Heart left ventricle (tissue), 16 donors: ENCODE measurements at regions not wholly inside any gene's neighbourhood (a gene's known extent, or its start where the extent isn't known, plus 50 kb on each side); places are given as distances from the start of the nearest gene placed in this dataset.

Source experiments
- ATAC-seq, 4 donors: fragments of 200-7000 bp; cut with Tn5 transposase; one replicate each; pipeline ENCODE4 v1.9.1; 2020 to 2022; ENCODE audit warnings: moderate library complexity in 4 of 4, mild to moderate bottlenecking in 3 of 4, moderate number of reproducible peaks in 1 of 4
- DNase-seq, 5 donors: peaks; one replicate each; pipeline ENCODE4 v3.0.0-alpha.2; 2020
- H3K27ac ChIP-seq, 12 donors: fragments of 200-600 bp; sonication (generic) in 4 of 12; one replicate each; pipeline versions ENCODE4 v1.5.0 to v1.8.0; 2016 to 2022; ENCODE audit warnings: mild to moderate bottlenecking in 2 of 12
- H3K27me3 ChIP-seq, 9 donors: fragments of 200-600 bp; sonication (generic) in 2 of 9; one replicate each; pipeline versions ENCODE4 v1.5.1 to v1.8.0; 2016 to 2022; ENCODE audit warnings: mild to moderate bottlenecking in 3 of 9
- H3K36me3 ChIP-seq, 9 donors: fragments of 200-600 bp; sonication (generic) in 2 of 9; one replicate each; pipeline versions ENCODE4 v1.5.0 to v1.8.0; 2018 to 2022; ENCODE audit warnings: mild to moderate bottlenecking in 2 of 9
- H3K4me1 ChIP-seq, 12 donors: fragments of 200-600 bp; sonication (generic) in 4 of 12; one replicate each; pipeline versions ENCODE4 v1.5.0 to v1.8.0; 2016 to 2022; ENCODE audit warnings: mild to moderate bottlenecking in 3 of 12
- H3K4me3 ChIP-seq, 12 donors: fragments of 200-600 bp; sonication (generic) in 4 of 12; one replicate each; pipeline versions ENCODE4 v1.5.0 to v1.8.0; 2017 to 2022; ENCODE audit warnings: mild to moderate bottlenecking in 9 of 12, moderate library complexity in 4 of 12
- H3K9me3 ChIP-seq, 12 donors: fragments of 200-600 bp; sonication (generic) in 4 of 12; one replicate each; pipeline versions ENCODE4 v1.5.0 to v1.8.0; 2016 to 2022; ENCODE audit warnings: mild to moderate bottlenecking in 1 of 12
- POLR2A ChIP-seq, 2 donors: fragments of 450-650 bp; IDR thresholded peaks; one replicate each; pipeline ENCODE4 v1.6.1; 2017; ENCODE audit warnings: antibody characterized with exemption in 2 of 2, mild to moderate bottlenecking in 2 of 2, moderate library complexity in 2 of 2
- WGBS, 4 donors: extraction: QIAGEN DNeasy Blood & Tissue Kit in 2 of 4; methylation state at CpG; one replicate each; pipeline versions ENCODE4 v1.1.5 to v1.1.7; 2013 to 2018; 5-methylcytosine and 5-hydroxymethylcytosine counted together
- intact Hi-C, 10 donors: fragments of 100-400 bp; cut with DNase I; formaldehyde crosslinking; loops; one replicate each; pipeline versions ENCODE4 v1.11.1 to v1.14.2; 2022
- TF ChIP-seq, protein P1 (sequence below), 12 donors: fragments of 200-600 bp; sonication (generic) in 4 of 12; IDR thresholded peaks; one replicate each; pipeline versions ENCODE4 v1.5.0 to v1.8.0; 2018 to 2022; ENCODE audit warnings: antibody characterized with exemption in 12 of 12, mild to moderate bottlenecking in 5 of 12
- donor health status: ischemic (EF 13 %, LVEDD 7.1; RV severe dilation, severe dysfunction).
- donor health status: healthy with polysubstance abuse.
- donor health status: DM: no; HTN: yes; CAD: no.
- donor health status: DM: no; HTN: no; CAD: no.
- donor health status: ischemic (EF 25% LVEDD 6.9; RV normal size, moderate dysfunction).
- donor health status: ischemic (EF 25% LVEDD 5.7; RV mildly dilated, moderate dysfunction).
- donor health status: healthy.
- donor health status: DM: yes; HTN: yes; CAD: no.
- donor health status: ischemic (EF 35%, LVEDD 5.7; RV mildly dilated, moderate dysfunction).
- donor health status: nonischemic (EF 11% LVEDD 7.7; RV severe dilation, severe dysfunction).
- donor health status: DM: yes; HTN: yes; CAD: no.
- donor health status: PGD.
- donor health status: ischemic (EF 29% LVEDD 5.4; RV normal size, mild dysfunction).
- donor health status: nonischemic (EF 23%, LVEDD 6.1; RV moderate dilation, normal function).

DNA sequence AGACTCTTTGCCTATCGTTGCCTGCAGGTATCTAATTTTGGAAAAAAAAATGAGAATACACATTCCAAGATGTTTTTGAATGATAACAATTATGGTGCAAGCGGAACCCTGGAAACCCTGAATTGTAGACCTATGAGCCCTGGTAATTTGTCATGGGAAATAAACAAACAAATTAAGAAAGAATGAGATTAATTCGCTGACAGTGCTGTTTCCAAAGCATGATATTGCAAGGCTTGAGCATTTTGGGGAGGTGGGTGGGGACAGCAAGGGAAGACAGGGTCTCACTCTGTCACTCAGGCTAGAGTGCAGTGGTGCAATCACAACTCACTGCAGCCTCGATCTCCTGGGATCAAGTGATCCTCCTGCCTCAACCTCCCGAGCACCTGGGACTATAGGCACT lies 900.3 kb downstream of the IPMK start:
- WGBS, 4 donors = 63 to 82% (median 68%) methylated on average over 5 of the region's 5 CpGs
- DNase-seq = no peak
- Histone ChIP-seq H3K27me3 (no peaks in the 10 kb centered on the region), H3K36me3 (no peaks in the 10 kb centered on the region), H3K4me3 (no peak overlapping the region), H3K27ac (no peak overlapping the region), H3K9me3 (no peaks in the 10 kb centered on the region), H3K4me1 (no peaks in the 10 kb centered on the region)
- ATAC-seq = no peak
- no peak for TF ChIP-seq POLR2A (IDR thresholded peaks at IDR 0.05)
- TF ChIP-seq, protein P1, sequence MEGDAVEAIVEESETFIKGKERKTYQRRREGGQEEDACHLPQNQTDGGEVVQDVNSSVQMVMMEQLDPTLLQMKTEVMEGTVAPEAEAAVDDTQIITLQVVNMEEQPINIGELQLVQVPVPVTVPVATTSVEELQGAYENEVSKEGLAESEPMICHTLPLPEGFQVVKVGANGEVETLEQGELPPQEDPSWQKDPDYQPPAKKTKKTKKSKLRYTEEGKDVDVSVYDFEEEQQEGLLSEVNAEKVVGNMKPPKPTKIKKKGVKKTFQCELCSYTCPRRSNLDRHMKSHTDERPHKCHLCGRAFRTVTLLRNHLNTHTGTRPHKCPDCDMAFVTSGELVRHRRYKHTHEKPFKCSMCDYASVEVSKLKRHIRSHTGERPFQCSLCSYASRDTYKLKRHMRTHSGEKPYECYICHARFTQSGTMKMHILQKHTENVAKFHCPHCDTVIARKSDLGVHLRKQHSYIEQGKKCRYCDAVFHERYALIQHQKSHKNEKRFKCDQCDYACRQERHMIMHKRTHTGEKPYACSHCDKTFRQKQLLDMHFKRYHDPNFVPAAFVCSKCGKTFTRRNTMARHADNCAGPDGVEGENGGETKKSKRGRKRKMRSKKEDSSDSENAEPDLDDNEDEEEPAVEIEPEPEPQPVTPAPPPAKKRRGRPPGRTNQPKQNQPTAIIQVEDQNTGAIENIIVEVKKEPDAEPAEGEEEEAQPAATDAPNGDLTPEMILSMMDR (IDR thresholded peaks at IDR 0.05) = no peak
- intact Hi-C loops = no loop called here

- Histone ChIP-seq H3K9me3 (no peaks in the 10 kb centered on the region), H3K27me3 (no peaks in the 10 kb centered on the region), H3K27ac (no peak overlapping the region), H3K4me1 (no peaks in the 10 kb centered on the region), H3K36me3 (no peaks in the 10 kb centered on the region), H3K4me3 (no peak overlapping the region)
- TF ChIP-seq POLR2A (IDR thresholded peaks at IDR 0.05) = no peak
- TF ChIP-seq, protein P1 (IDR thresholded peaks at IDR 0.05) = no peak
- WGBS, 4 donors = 74 to 90% (median 81%) methylated on average over 2 of the region's 2 CpGs
- intact Hi-C loops = no loop called here
- no peak for DNase-seq
- no peak for ATAC-seq
Observed at GRCh38 chr10:57362811-57363210, 904.9 kb downstream of the IPMK start.

DNA sequence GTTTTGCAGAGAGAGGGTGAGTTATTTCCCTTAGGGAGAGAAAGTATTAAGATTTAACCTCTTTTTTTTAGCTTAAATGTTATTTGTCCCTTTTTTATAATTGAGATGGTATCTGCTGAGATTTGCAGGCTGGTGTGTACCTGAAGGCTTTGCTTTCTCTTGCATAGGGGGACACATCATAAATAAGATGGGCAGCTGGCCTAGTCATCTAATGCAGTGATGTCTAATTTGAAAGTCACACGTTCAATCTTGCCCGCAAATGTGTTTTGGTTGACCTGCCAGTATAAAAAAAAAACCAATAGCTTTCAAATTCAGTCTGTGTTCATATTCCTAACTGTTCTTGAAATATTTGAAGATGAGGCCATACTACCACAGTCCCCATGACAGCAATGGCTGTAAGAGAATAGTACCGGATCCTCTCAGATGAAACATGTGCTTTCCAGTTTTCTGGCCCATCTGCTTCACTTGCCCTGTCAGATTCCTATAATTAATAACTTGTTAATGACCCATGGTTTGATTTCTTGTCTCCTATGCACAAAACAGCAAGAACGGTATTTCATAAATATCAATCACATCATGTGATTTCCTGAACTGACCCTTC lies 914.2 kb downstream of the IPMK start:
- TF ChIP-seq POLR2A (IDR thresholded peaks at IDR 0.05) = no peak
- TF ChIP-seq, protein P1 (IDR thresholded peaks at IDR 0.05) = no peak
- Histone ChIP-seq H3K27me3 (no peaks in the 10 kb centered on the region), H3K4me1 (no peaks in the 10 kb centered on the region), H3K9me3 (peaks cover 0 to 4% (median 0%) of the 10 kb centered on the region in 12 donors), H3K4me3 (no peak overlapping the region), H3K36me3 (no peaks in the 10 kb centered on the region), H3K27ac (no peak overlapping the region)
- 70 to 83% (median 77%) methylated on average over 4 of the region's 4 CpGs for WGBS, 4 donors
- DNase-seq = no peak
- intact Hi-C loops = no loop called here
- ATAC-seq = no peak

- Histone ChIP-seq H3K36me3 (no peaks in the 10 kb centered on the region), H3K9me3 (peaks cover 0 to 8% (median 0%) of the 10 kb centered on the region in 12 donors), H3K27ac (no peak overlapping the region), H3K27me3 (no peaks in the 10 kb centered on the region), H3K4me3 (no peak overlapping the region), H3K4me1 (no peaks in the 10 kb centered on the region)
- TF ChIP-seq, protein P1 (IDR thresholded peaks at IDR 0.05) = no peak
- no peak for TF ChIP-seq POLR2A (IDR thresholded peaks at IDR 0.05)
- DNase-seq (no peak), ATAC-seq (no peak)
- intact Hi-C loops = no loop called here
- 77 to 92% (median 89%) methylated on average over 1 to 2 of the region's 2 CpGs for WGBS, 4 donors
Observed at GRCh38 chr10:57351076-57351475, 916.6 kb downstream of the IPMK start.
